ENCODE measurements at regions not wholly inside any gene's neighbourhood (a gene's known extent, or its start where the extent isn't known, plus 50 kb on each side); places are given as distances from the start of the nearest gene placed in this dataset.

DNA sequence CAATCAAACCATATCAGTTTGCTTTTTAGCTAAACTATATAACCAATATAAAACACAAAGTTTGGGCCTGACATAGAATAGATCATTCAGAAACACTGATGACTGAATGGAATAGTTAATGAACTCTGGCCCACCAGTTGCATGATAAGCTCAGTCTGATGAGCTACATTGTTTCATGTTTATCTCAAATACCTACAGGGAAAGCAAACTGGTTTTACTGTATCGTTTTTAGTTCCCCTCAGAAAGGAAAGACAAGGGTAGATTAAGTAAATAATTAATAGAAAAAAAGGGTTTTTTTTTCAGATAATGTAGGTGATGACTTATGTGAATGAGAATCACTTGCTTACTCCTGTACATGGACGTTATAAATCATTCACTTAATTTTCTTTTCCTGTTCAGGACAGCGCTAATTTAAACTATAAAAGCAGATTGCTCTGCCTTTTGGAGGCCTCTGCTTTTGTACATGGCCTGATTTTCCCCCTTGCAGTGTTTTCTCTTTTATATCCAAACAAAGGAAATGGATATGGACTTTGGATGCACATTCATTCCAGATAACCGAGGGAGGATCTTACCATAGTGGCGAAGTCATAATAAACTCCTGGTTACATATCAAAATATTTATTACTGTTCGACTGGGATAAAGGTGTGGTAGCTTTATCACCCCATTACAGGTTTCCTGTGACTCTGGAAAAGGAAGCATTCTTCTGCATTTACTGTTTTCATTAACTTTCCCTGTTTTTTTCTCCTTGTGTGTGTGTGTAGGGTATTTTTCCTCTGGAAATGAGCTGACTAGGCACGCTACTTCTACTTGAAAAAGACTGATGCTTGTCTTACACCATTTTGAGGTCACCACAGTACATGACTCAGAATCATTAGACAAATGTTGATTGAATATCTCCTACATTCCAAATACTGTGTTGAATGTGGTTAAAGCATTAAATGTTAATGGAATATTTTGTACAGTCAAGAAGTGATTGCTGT lies 373.1 kb upstream of the HS3ST1 start:
- H3K4me3 Mint-ChIP-seq (ENCODE audit: unreplicated experiment): no peak overlapping the region
- no peaks in the 10 kb centered on the region for H3K36me3 Mint-ChIP-seq (ENCODE audit: low read depth)
- H3K4me1 Mint-ChIP-seq (ENCODE audit: low read depth): no peaks in the 10 kb centered on the region
- DNase-seq (ENCODE audit: low spot score): no peak
- no peaks in the 10 kb centered on the region for H3K9me3 Mint-ChIP-seq (ENCODE audit: low read depth)
- TF ChIP-seq, protein P1, sequence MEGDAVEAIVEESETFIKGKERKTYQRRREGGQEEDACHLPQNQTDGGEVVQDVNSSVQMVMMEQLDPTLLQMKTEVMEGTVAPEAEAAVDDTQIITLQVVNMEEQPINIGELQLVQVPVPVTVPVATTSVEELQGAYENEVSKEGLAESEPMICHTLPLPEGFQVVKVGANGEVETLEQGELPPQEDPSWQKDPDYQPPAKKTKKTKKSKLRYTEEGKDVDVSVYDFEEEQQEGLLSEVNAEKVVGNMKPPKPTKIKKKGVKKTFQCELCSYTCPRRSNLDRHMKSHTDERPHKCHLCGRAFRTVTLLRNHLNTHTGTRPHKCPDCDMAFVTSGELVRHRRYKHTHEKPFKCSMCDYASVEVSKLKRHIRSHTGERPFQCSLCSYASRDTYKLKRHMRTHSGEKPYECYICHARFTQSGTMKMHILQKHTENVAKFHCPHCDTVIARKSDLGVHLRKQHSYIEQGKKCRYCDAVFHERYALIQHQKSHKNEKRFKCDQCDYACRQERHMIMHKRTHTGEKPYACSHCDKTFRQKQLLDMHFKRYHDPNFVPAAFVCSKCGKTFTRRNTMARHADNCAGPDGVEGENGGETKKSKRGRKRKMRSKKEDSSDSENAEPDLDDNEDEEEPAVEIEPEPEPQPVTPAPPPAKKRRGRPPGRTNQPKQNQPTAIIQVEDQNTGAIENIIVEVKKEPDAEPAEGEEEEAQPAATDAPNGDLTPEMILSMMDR (IDR thresholded peaks at IDR 0.05): no peak
- peaks cover 3% of the 10 kb centered on the region for H3K27me3 Mint-ChIP-seq (ENCODE audit: low read depth)
- no peak overlapping the region for H3K27ac Mint-ChIP-seq (ENCODE audit: unreplicated experiment)

DNA sequence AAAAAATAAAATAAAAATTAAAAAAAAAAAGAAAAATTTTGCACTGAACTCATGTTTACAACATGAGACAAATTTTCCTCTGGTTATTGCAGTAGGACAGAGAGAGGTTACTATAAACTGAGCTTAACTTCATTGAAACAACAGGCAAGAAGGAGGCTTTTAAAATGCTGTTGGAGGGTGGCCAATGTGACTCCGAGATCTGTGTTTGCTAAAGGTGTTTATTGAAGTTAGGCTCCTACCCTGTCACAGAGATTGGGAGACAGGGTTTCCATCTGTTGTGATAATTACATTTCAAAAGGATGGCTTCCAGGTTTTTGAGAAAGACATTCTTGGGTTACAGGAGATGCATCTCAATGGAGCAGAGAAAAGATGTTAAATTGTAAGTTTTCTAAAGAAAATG lies 370.5 kb upstream of the HS3ST1 start:
- TF ChIP-seq, protein P1 (IDR thresholded peaks at IDR 0.05): no peak
- peaks cover 3% of the 10 kb centered on the region for H3K27me3 Mint-ChIP-seq (ENCODE audit: low read depth)
- no peak overlapping the region for H3K4me3 Mint-ChIP-seq (ENCODE audit: unreplicated experiment)

DNA sequence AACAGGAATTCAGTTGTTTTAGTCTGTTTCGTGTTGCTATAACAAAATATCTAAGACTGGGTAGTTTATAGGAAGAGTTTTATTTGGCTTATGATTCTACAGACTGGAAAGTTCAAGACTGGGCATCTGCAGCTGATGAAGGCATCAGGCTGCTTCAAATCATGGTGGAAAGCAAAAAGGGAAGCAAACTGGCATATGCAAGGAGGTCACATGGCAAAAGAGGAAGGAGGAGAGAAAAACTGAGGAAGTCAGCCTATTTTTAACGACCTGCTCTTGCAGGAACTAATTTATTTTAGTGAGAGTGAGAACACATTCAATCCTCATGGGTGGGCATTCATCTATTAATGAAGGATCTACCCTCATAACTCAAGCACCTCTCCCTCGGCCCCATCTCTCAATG lies 363.1 kb upstream of the HS3ST1 start:
- TF ChIP-seq, protein P1 (IDR thresholded peaks at IDR 0.05): no peak
- no peaks in the 10 kb centered on the region for H3K36me3 Mint-ChIP-seq (ENCODE audit: low read depth)
- peaks cover 11% of the 10 kb centered on the region for H3K9me3 Mint-ChIP-seq (ENCODE audit: low read depth)
- no peak for DNase-seq (ENCODE audit: low spot score)
- H3K27ac Mint-ChIP-seq (ENCODE audit: unreplicated experiment): no peak overlapping the region
- H3K27me3 Mint-ChIP-seq (ENCODE audit: low read depth): peaks cover 1% of the 10 kb centered on the region
- H3K4me3 Mint-ChIP-seq (ENCODE audit: unreplicated experiment): no peak overlapping the region
- H3K4me1 Mint-ChIP-seq (ENCODE audit: low read depth): no peaks in the 10 kb centered on the region

More for the DNA sequence above, 370.5 kb upstream of the HS3ST1 start:
- H3K36me3 Mint-ChIP-seq (ENCODE audit: low read depth): no peaks in the 10 kb centered on the region
- H3K4me1 Mint-ChIP-seq (ENCODE audit: low read depth): no peaks in the 10 kb centered on the region
- no peak for DNase-seq (ENCODE audit: low spot score)
- H3K9me3 Mint-ChIP-seq (ENCODE audit: low read depth): peaks cover 2% of the 10 kb centered on the region
- no peak overlapping the region for H3K27ac Mint-ChIP-seq (ENCODE audit: unreplicated experiment)

DNA sequence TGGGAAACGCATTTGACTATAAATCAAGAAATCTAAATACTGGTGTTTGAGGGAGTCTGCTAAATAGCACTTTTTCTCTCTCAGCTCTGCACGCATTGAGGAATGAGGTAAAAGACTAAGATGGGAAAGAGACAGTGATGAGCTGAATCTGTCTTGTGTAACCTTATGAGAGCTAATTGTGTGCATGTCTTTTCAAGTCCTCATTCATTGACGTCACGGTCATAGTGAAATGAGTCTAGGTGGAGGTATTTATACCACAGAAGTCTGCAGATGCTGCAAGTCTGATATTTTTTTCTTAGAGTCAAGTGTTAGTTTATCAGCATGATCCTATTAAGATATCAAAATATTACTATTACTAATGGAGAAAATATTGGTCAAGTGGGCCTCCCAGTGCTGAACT lies 361.5 kb upstream of the HS3ST1 start:
- DNase-seq (ENCODE audit: low spot score): no peak
- Mint-ChIP-seq H3K36me3 (ENCODE audit: low read depth) (no peaks in the 10 kb centered on the region), H3K4me1 (ENCODE audit: low read depth) (no peaks in the 10 kb centered on the region), H3K4me3 (ENCODE audit: unreplicated experiment) (no peak overlapping the region), H3K27ac (ENCODE audit: unreplicated experiment) (no peak overlapping the region), H3K27me3 (ENCODE audit: low read depth) (peaks cover 1% of the 10 kb centered on the region), H3K9me3 (ENCODE audit: low read depth) (peaks cover 10% of the 10 kb centered on the region)
- TF ChIP-seq, protein P1 (IDR thresholded peaks at IDR 0.05): no peak

DNA sequence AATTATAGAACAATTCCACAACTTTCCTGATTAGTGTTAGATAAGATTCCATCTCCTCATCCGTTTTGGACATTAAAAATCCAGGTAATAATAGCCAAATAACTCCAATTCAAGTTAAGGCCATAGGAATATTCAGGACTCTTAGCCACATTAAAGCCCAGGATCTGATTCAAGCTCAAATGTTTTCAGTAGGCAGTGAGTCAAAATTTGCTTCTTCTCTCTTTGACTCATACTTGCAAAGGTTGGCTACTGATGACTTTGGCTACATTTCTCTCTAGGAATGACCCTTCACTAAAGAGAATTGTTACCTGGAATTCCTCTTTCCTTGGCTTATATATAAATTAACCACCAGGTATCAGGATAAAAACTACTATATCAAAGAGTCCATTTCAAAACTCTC lies 354.9 kb upstream of the HS3ST1 start:
- no peaks in the 10 kb centered on the region for H3K36me3 Mint-ChIP-seq (ENCODE audit: low read depth)
- H3K27ac Mint-ChIP-seq (ENCODE audit: unreplicated experiment): no peak overlapping the region
- H3K4me3 Mint-ChIP-seq (ENCODE audit: unreplicated experiment): no peak overlapping the region
- DNase-seq (ENCODE audit: low spot score): no peak
- H3K27me3 Mint-ChIP-seq (ENCODE audit: low read depth): no peaks in the 10 kb centered on the region
- peaks cover 3% of the 10 kb centered on the region for H3K9me3 Mint-ChIP-seq (ENCODE audit: low read depth)
- TF ChIP-seq, protein P1 (IDR thresholded peaks at IDR 0.05): no peak
- no peaks in the 10 kb centered on the region for H3K4me1 Mint-ChIP-seq (ENCODE audit: low read depth)

All from chondrocyte (in vitro differentiated cells).